Caco-2 (cell line): ENCODE measurements at regions not wholly inside any gene's neighbourhood (a gene's known extent, or its start where the extent isn't known, plus 50 kb on each side); places are given as distances from the start of the nearest gene placed in this dataset.

Source experiments
- BruUV-seq: library from RNA; stranded (reverse); fragments of 400-500 nt; replicated peaks from 2 replicates; lab custom pipeline; 2021; lab: Mats Ljungman, UMichigan
- CTCF ChIA-PET: fragments of 300-600 bp; sonication (Branson Sonifier 250); formaldehyde crosslinking; loops from one replicate; lab custom pipeline; 2022; ENCODE audit warnings: antibody characterized with exemption; lab: Charles Lee
- POLR2A ChIA-PET: fragments of 300-600 bp; sonication (Branson Sonifier 250); formaldehyde crosslinking; loops from one replicate; lab custom pipeline; 2022; ENCODE audit warnings: antibody characterized with exemption; lab: Charles Lee
- DNase-seq, 2 experiments: peaks; one replicate each; pipeline versions ENCODE4 v3.0.0 to v3.0.0-alpha.2; 2020 to 2022
- H3K27me3 ChIP-seq: replicated peaks from 2 replicates; pipeline ENCODE4 v1.6.0; 2011; ENCODE audit warnings: low read length; ENCODE audit not compliant: control insufficient read depth, insufficient read depth
- H3K36me3 ChIP-seq: 2 replicates; pipeline ENCODE4 v1.5.1; 2011; ENCODE audit warnings: low read length; ENCODE audit not compliant: control insufficient read depth, insufficient read depth
- H3K4me1 ChIP-seq: fragments of 250-450 bp; sonication (Bioruptor Pico); 2 replicates; pipeline ENCODE4 v1.5.1; 2020; ENCODE audit warnings: mild to moderate bottlenecking
- H3K4me3 ChIP-seq: 2 replicates; pipeline ENCODE4 v1.5.1; 2011; ENCODE audit warnings: low read depth, mild to moderate bottlenecking, control low read depth, low read length
- H3K9me3 ChIP-seq: fragments of 250-450 bp; sonication (Bioruptor Pico); 2 replicates; pipeline ENCODE4 v1.5.1; 2020; ENCODE audit warnings: mild to moderate bottlenecking, moderate library complexity
- H3K27ac Mint-ChIP-seq: one replicate; pipeline ENCODE4 v1.8.0; 2022; ENCODE audit warnings: mixed read lengths; ENCODE audit not compliant: unreplicated experiment
- H3K27me3 Mint-ChIP-seq: one replicate; pipeline ENCODE4 v1.8.0; 2022; ENCODE audit warnings: mixed read lengths; ENCODE audit not compliant: insufficient read depth, unreplicated experiment
- H3K36me3 Mint-ChIP-seq: one replicate; pipeline ENCODE4 v1.8.0; 2022; ENCODE audit warnings: mild to moderate bottlenecking, mixed read lengths; ENCODE audit not compliant: insufficient read depth, unreplicated experiment
- H3K4me1 Mint-ChIP-seq: one replicate; pipeline ENCODE4 v1.8.0; 2022; ENCODE audit warnings: low read depth, mixed read lengths; ENCODE audit not compliant: unreplicated experiment
- H3K4me3 Mint-ChIP-seq: one replicate; pipeline ENCODE4 v1.8.0; 2022; ENCODE audit warnings: mild to moderate bottlenecking, moderate library complexity, mixed read lengths; ENCODE audit not compliant: unreplicated experiment
- H3K9me3 Mint-ChIP-seq: one replicate; pipeline ENCODE4 v1.8.0; 2022; ENCODE audit warnings: mixed read lengths; ENCODE audit not compliant: unreplicated experiment
- CTCF ChIP-seq, 2 experiments: fragments of 200-600 bp in 1 of 2; IDR thresholded peaks; 1 replicate in 1 of 2; 2 replicates in 1 of 2; pipeline versions ENCODE4 v1.5.1 to v1.8.0; 2011 to 2022; ENCODE audit warnings: antibody characterized with exemption in 1 of 2, control low read depth in 1 of 2, inconsistent platforms in 1 of 2, low read depth in 1 of 2, low read length in 1 of 2, mild to moderate bottlenecking in 1 of 2, moderate library complexity in 1 of 2; ENCODE audit not compliant: insufficient read depth in 1 of 2, severe bottlenecking in 1 of 2, unreplicated experiment in 1 of 2
- intact Hi-C: fragments of 100-400 bp; cut with micrococcal nuclease; formaldehyde crosslinking; loops from one replicate; pipeline ENCODE4 v1.10.0; 2022; ENCODE audit not compliant: unreplicated experiment

- H3K27ac Mint-ChIP-seq = no peak overlapping the region
- no TSS peak for BruUV-seq
- no peaks in the 10 kb centered on the region for H3K27me3 ChIP-seq
- H3K27me3 Mint-ChIP-seq = peaks cover 6% of the 10 kb centered on the region
- intact Hi-C loops = no loop called here
- TF ChIP-seq CTCF (IDR thresholded peaks at IDR 0.05; ENCODE audit: insufficient read depth in 1 of 2, low read depth in 1 of 2, low read length in 1 of 2, severe bottlenecking in 1 of 2, unreplicated experiment in 1 of 2) = no peak
- DNase-seq = no peak
- H3K36me3 Mint-ChIP-seq = no peaks in the 10 kb centered on the region
- 0 out of 2 replicates have a peak, but pooled peaks cover 3% of the 10 kb centered on the region for H3K9me3 ChIP-seq
- H3K36me3 ChIP-seq = no peaks in the 10 kb centered on the region
- H3K4me1 Mint-ChIP-seq = no peaks in the 10 kb centered on the region
- ChIA-PET POLR2A (no interaction called here), CTCF (no interaction called here)
- no peaks in the 10 kb centered on the region for H3K4me1 ChIP-seq
- no peak overlapping the region for H3K4me3 ChIP-seq
- no peak overlapping the region for H3K4me3 Mint-ChIP-seq
- no peaks in the 10 kb centered on the region for H3K9me3 Mint-ChIP-seq
Observed at GRCh38 chr2:103780088-103780702, 1018.4 kb downstream of the TMEM182 start.

GRCh38 chr2:103781313-103781712 lies 1019.5 kb downstream of the TMEM182 start:
- CTCF ChIA-PET = no interaction called here
- no peak overlapping the region for H3K4me3 ChIP-seq
- intact Hi-C loops = no loop called here
- POLR2A ChIA-PET = no interaction called here
- no peaks in the 10 kb centered on the region for H3K9me3 ChIP-seq
- no peaks in the 10 kb centered on the region for H3K4me1 ChIP-seq
- no peaks in the 10 kb centered on the region for H3K36me3 ChIP-seq
- TF ChIP-seq CTCF (IDR thresholded peaks at IDR 0.05; ENCODE audit: insufficient read depth in 1 of 2, low read depth in 1 of 2, low read length in 1 of 2, severe bottlenecking in 1 of 2, unreplicated experiment in 1 of 2) = no peak
- H3K27ac Mint-ChIP-seq = no peak overlapping the region
- peaks cover 6% of the 10 kb centered on the region for H3K27me3 Mint-ChIP-seq
- H3K4me1 Mint-ChIP-seq = no peaks in the 10 kb centered on the region
- no peaks in the 10 kb centered on the region for H3K36me3 Mint-ChIP-seq
- BruUV-seq = no TSS peak
- no peaks in the 10 kb centered on the region for H3K27me3 ChIP-seq
- H3K4me3 Mint-ChIP-seq = no peak overlapping the region
- no peak for DNase-seq
- H3K9me3 Mint-ChIP-seq = no peaks in the 10 kb centered on the region

- CTCF ChIA-PET = no interaction called here
- Histone ChIP-seq H3K4me3 (no peak overlapping the region), H3K4me1 (no peaks in the 10 kb centered on the region), H3K36me3 (no peaks in the 10 kb centered on the region), H3K9me3 (no peaks in the 10 kb centered on the region), H3K27me3 (no peaks in the 10 kb centered on the region)
- H3K36me3 Mint-ChIP-seq = no peaks in the 10 kb centered on the region
- H3K9me3 Mint-ChIP-seq = no peaks in the 10 kb centered on the region
- no TSS peak for BruUV-seq
- POLR2A ChIA-PET = no interaction called here
- intact Hi-C loops = no loop called here
- H3K4me3 Mint-ChIP-seq = no peak overlapping the region
- no peak for DNase-seq
- no peak for TF ChIP-seq CTCF (IDR thresholded peaks at IDR 0.05; ENCODE audit: insufficient read depth in 1 of 2, low read depth in 1 of 2, low read length in 1 of 2, severe bottlenecking in 1 of 2, unreplicated experiment in 1 of 2)
- H3K27ac Mint-ChIP-seq = no peak overlapping the region
- H3K4me1 Mint-ChIP-seq = no peaks in the 10 kb centered on the region
- peaks cover 6% of the 10 kb centered on the region for H3K27me3 Mint-ChIP-seq
Observed at GRCh38 chr2:103784261-103784660, 1022.4 kb downstream of the TMEM182 start.
